DMS 273 (cell line): ENCODE measurements at regions not wholly inside any gene's neighbourhood (a gene's known extent, or its start where the extent isn't known, plus 50 kb on each side); places are given as distances from the start of the nearest gene placed in this dataset.
"Not testable (repeated sequence)": the region's sequence is repeated elsewhere in the genome, so short reads cannot be mapped to it uniquely, and the experiment has no call there.

Experiments used
- DNase-seq: peaks from one replicate; lab custom pipeline; 2025; ENCODE audit not compliant: unreplicated experiment; lab: John Stamatoyannopoulos, UW

GRCh38 chr3:109784852-109785631 is 447.7 kb upstream of the DPPA4 start:
- DNase-seq = no peak

GRCh38 chr3:109803274-109803673 is 465.9 kb upstream of the DPPA4 start:
- DNase-seq = peak; percentile 33

GRCh38 chr3:109804697-109805096 is 467.4 kb upstream of the DPPA4 start:
- DNase-seq = no peak

- DNase-seq = no peak
Measured at GRCh38 chr3:109806929-109807328, 469.6 kb upstream of the DPPA4 start.

GRCh38 chr3:109809513-109809912 is 472.2 kb upstream of the DPPA4 start:
- DNase-seq = no peak

GRCh38 chr3:109818081-109818480 is 480.7 kb upstream of the DPPA4 start:
- no peak for DNase-seq

GRCh38 chr3:109819734-109820133 is 482.4 kb upstream of the DPPA4 start:
- no peak for DNase-seq

- DNase-seq = no peak
Measured at GRCh38 chr3:109825971-109826810, 488.8 kb upstream of the DPPA4 start.

- DNase-seq = no peak
Measured at GRCh38 chr3:109831403-109831802, 494.1 kb upstream of the DPPA4 start.

GRCh38 chr3:109835958-109836357 is 498.6 kb upstream of the DPPA4 start:
- no peak for DNase-seq

GRCh38 chr3:109851854-109852253 is 514.5 kb upstream of the DPPA4 start:
- DNase-seq = no peak

GRCh38 chr3:109852283-109852682 is 514.9 kb upstream of the DPPA4 start:
- no peak for DNase-seq

GRCh38 chr3:109853077-109853731 is 515.9 kb upstream of the DPPA4 start:
- DNase-seq = no peak

GRCh38 chr3:109863701-109864100 is 526.4 kb upstream of the DPPA4 start:
- no peak for DNase-seq

- DNase-seq = no peak
Measured at GRCh38 chr3:109864452-109864851, 527.1 kb upstream of the DPPA4 start.

- no peak for DNase-seq
Measured at GRCh38 chr3:109869586-109869985, 532.2 kb upstream of the DPPA4 start.

- DNase-seq = no peak
Measured at GRCh38 chr3:109874896-109875708, 537.8 kb upstream of the DPPA4 start.

GRCh38 chr3:109877616-109878015 is 540.3 kb upstream of the DPPA4 start:
- DNase-seq = not testable (repeated sequence)

- DNase-seq = no peak
Measured at GRCh38 chr3:109882144-109882543, 544.8 kb upstream of the DPPA4 start.

GRCh38 chr3:109887293-109887692 is 549.9 kb upstream of the DPPA4 start:
- no peak for DNase-seq

GRCh38 chr3:109888026-109888425 is 550.7 kb upstream of the DPPA4 start:
- DNase-seq = no peak
